Stimulated activated CD8-positive, alpha-beta memory T cell treated with anti-CD3 and anti-CD28 coated beads, Interleukin-2, amount 100 ng/mL, for 1 hour (primary cell): ENCODE measurements at regions not wholly inside any gene's neighbourhood (a gene's known extent, or its start where the extent isn't known, plus 50 kb on each side); places are given as distances from the start of the nearest gene placed in this dataset.
A peak's percentile ranks its signal among the peaks of the same experiment; 100 is the strongest.

Experiments used
- DNase-seq, 2 donors: peaks; one replicate each; pipeline ENCODE4 v3.0.0-alpha.2; 2020; ENCODE audit warnings: low read depth in 2 of 2

- no peak for DNase-seq
Observed at GRCh38 chr1:55690366-55690765, 475.2 kb upstream of the USP24 start.

- DNase-seq: no peak
Observed at GRCh38 chr1:55689800-55690199, 474.6 kb upstream of the USP24 start.

- DNase-seq: no peak
Observed at GRCh38 chr1:55685560-55685959, 470.4 kb upstream of the USP24 start.

GRCh38 chr1:55684131-55684650, 469.0 kb upstream of the USP24 start:
- DNase-seq: no peak

- DNase-seq: no peak
Observed at GRCh38 chr1:55682198-55682597, 467.0 kb upstream of the USP24 start.

- no peak for DNase-seq
Observed at GRCh38 chr1:55679971-55680370, 464.8 kb upstream of the USP24 start.

- no peak for DNase-seq
Observed at GRCh38 chr1:55673416-55673815, 458.3 kb upstream of the USP24 start.

- no peak for DNase-seq
Observed at GRCh38 chr1:55670331-55671082, 455.3 kb upstream of the USP24 start.

GRCh38 chr1:55669293-55669692, 454.1 kb upstream of the USP24 start:
- DNase-seq: no peak

- DNase-seq: no peak
Observed at GRCh38 chr1:55662875-55663274, 447.7 kb upstream of the USP24 start.

- DNase-seq: no peak
Observed at GRCh38 chr1:55658917-55659316, 443.8 kb upstream of the USP24 start.

- DNase-seq: no peak
Observed at GRCh38 chr1:55654750-55655149, 439.6 kb upstream of the USP24 start.

GRCh38 chr1:55654171-55654570, 439.0 kb upstream of the USP24 start:
- no peak for DNase-seq

- no peak for DNase-seq
Observed at GRCh38 chr1:55650444-55650843, 435.3 kb upstream of the USP24 start.

GRCh38 chr1:55646181-55646580, 431.0 kb upstream of the USP24 start:
- no peak for DNase-seq

- DNase-seq: no peak
Observed at GRCh38 chr1:55645270-55645669, 430.1 kb upstream of the USP24 start.

- no peak for DNase-seq
Observed at GRCh38 chr1:55641947-55642346, 426.8 kb upstream of the USP24 start.

GRCh38 chr1:55640708-55641473, 425.7 kb upstream of the USP24 start:
- peak in 1 of 2 donors; percentile 2 for DNase-seq

- no peak for DNase-seq
Observed at GRCh38 chr1:55639526-55639925, 424.4 kb upstream of the USP24 start.

GRCh38 chr1:55639051-55639450, 423.9 kb upstream of the USP24 start:
- no peak for DNase-seq

- no peak for DNase-seq
Observed at GRCh38 chr1:55636696-55637095, 421.5 kb upstream of the USP24 start.

- no peak for DNase-seq
Observed at GRCh38 chr1:55635856-55636255, 420.7 kb upstream of the USP24 start.

GRCh38 chr1:55634516-55634915, 419.4 kb upstream of the USP24 start:
- no peak for DNase-seq
